Activated CD8-positive, alpha-beta memory T cell treated with anti-CD3 and anti-CD28 coated beads, Interleukin-2, amount 50 U/mL, for 48 hours (primary cell): ENCODE measurements at regions not wholly inside any gene's neighbourhood (a gene's known extent, or its start where the extent isn't known, plus 50 kb on each side); places are given as distances from the start of the nearest gene placed in this dataset.

ENCODE experiments used
- DNase-seq: peaks from one replicate; pipeline ENCODE4 v3.0.0-alpha.2; 2020

DNA sequence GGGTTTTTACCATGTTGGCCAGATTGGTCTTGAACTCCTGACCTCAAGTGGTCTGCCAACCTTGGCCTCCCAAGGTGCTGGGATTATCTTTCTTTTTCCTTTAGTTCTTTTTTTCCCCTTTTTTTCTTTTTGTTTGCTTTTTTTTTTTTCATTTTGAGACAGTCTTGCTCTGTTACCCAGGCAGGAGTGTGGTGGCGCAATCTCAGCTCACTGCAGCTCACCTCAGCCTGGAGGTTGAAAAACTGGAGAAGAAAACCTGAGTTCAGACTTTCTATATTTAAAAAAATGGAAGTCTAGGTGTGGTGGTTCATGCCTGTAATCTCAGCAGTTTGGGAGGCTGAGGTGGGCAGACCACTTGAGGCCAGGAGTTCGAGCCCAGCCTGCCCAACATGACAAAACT lies 181.1 kb upstream of the HS3ST1 start:
- DNase-seq = no peak

DNA sequence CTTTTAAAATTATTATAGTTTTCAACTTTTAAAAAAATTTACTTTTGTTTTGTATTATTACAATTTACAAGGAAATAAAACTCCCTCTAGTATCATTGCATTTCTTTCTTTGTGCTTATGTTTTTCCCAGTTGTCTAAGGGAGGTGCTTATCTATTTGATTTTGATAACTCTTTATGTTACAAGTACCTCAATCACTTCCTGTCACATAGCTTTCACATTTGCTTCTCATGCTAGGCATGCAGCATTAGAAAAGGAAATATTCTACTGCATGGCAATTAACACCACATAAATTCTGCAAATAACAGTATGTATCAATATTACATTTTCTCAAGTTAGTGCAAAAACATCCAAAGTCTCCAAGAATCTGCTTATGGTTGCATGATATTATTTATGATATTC lies 180.3 kb upstream of the HS3ST1 start:
- DNase-seq = no peak

DNA sequence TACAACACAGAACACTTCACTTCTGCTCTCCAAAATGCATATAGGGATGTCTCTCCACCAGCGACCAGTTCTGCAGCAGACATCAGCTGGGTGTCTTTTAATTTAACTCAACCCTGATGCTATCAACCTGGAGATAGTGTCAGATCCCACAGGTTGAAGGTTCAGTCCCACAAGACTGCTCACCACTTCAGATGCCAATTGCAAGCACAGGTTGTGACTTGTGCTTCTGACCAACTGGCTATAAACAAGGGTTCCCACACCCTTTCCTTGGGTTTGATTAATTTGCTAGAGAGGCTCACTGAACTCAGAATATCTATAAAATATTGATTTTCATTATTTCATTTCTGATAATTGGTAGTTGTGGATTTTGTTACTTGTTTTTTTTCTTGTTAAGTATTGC lies 177.4 kb upstream of the HS3ST1 start:
- DNase-seq = no peak

DNA sequence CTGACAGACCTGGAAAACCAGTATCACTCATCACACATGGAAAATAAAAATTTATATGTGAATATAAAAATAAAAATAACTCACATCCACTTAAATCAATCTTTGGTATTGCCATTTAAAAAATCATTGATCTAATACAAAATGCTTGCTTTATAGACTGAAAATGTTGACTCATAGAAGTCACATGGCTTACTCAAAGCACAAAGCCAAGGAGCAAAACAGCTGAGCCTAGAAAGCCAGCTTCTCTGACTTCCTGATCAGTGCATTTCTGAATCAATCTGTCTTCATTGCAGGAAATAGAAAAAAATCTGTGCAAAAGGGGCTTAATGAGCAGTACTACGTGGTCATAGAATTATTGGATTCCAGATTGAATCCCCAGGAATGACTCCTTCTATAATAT lies 176.9 kb upstream of the HS3ST1 start:
- no peak for DNase-seq

DNA sequence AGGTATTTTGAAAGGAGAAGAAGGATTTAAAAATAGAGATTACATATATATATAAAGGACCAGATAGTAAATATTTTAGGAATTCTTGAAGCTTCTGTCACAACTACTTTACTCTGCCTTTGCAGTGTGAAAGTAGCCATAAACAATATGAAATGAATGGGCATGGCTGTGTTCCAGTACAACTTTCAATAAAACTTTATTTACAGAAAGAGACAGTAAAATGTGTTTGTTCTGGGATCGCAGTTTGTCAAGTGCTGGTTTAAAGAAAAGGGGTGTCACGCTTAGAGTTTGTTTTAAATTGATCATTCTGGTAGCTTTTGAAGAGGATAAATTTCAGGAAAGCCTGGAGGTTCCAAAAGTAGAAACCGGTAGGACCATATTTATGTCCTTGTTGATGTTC lies 176.1 kb upstream of the HS3ST1 start:
- DNase-seq = no peak

DNA sequence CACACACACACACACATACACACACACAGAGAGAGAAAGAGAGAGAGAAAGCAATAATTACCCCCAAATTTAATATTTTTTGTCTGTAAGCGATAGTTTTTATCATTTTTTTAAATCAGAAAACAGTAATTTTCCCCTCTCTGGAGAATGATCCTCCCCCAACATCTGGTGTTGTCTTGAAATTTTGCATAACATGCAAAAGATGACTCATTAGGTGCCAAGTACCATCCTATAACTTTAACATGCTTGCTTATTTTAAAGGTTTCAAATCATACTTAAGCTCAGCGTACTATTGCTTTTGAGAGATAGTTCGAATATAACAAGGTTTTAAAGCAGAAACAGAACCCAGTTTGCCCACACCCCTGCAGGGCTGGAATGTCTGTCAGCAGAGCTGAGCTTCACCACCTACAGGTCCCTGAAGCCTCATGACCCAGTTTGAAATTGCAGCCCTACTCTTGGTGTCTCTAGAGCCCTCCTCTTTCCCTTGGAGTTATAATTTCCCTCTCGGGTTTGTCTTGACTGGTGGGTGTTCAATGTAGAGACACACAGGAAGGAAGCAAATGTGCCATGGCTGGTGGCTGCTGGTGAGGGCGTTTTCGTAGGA lies 175.0 kb upstream of the HS3ST1 start:
- DNase-seq = no peak

DNA sequence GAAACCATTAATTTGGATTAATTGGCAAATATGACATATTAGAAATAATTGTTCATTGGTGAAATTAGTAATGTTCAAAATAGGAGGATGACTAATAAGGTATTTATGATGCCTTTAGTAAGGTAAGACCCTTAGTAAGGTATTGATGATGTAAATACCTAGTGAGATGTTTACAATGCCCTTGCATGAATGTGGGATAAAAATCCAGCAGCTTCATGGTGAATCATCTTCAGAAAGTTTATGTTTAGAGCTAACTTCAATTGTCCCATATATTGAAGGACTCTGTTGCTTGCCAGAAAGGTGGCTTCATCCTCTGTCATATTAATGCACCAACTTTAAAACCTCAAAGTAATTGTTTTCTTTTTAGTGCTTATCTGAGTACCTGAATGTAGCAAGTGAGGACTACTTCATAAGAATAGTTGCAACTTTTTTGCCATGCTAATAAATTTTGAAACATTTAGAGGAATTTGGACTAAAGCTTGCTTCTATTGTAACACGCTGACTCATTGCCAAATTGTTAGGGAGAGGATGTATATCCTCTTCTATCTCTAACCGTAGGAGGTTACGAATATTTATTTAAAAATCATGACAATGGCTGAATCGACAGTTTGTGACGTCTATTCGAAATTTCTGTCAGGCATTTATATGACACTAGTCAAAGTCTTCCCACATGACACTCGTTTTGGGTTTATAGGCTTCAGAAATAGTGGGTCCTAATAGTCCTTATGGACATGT lies 174.1 kb upstream of the HS3ST1 start:
- DNase-seq = no peak

DNA sequence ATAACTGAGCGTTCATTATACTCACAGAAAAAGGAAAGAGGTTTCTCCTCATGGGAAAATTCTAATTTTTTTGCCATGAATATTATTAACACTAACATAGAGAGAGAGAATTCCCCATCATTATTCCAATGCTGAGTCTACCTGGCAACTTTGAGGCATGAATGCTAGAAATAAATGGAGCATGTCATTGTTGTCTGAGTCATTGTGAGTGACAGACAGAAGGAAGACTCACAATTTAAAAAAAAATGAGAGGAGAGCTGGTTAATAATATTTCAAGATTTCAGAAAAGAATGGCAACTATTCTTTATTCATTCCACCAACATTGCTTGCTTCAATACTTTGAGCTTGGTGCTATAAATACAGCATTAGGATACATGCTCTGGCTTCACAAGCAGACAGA lies 170.4 kb upstream of the HS3ST1 start:
- DNase-seq = no peak

DNA sequence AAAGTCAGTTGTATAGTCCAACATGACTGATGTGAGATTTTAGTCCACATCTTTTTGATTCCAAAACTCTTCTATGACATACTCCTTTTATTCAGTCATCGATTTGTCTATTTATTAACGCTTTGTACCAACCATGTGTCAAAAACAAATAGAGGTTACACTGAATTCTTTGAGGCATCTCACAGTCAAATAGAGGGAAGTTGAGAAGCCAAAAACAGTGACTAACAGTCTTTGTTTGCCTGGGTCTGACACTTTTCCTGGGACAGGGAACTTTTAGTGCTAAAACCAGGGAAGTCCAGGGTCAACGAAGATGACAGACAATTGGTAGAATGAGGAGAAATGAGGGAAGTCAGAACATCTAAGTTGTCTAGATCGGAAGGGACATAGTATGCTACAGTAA lies 169.9 kb upstream of the HS3ST1 start:
- no peak for DNase-seq

DNA sequence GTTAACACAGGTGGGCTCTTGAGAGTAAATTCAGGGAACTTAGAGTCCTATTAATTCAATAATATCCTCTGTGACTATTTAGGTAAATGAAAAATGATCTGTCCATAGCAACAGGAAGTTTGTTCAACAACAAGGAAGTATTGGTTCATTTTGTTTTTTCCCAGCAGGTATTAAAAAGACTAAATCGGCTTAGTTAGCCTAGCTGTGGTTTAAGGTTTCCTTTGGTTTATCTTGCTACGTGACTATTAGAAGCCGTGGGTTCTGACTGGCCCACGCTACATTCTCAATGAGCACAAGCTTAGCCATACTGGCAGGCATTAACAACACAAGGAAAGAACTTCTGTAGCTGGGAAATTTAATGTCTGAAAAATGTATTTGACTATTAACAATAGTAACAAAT lies 168.8 kb upstream of the HS3ST1 start:
- DNase-seq = no peak

DNA sequence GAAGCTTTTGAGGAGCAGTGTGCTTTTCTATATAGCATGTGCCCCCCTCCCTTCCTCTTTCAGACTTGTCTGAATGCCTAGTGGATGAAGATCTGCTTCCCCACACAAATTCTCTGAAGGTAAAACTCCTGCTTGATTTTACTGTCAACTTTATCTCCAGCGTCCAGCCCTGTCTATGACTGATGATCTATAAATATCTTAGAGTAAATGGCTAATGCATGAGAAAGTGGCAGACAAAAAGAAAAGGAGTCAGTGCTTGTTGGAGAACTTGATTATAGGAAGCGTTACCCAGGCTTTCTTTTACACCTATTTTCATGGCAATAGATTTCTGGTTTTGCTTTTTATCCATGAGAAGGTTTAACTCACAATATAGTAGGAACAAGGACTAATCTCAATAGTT lies 168.3 kb upstream of the HS3ST1 start:
- no peak for DNase-seq

DNA sequence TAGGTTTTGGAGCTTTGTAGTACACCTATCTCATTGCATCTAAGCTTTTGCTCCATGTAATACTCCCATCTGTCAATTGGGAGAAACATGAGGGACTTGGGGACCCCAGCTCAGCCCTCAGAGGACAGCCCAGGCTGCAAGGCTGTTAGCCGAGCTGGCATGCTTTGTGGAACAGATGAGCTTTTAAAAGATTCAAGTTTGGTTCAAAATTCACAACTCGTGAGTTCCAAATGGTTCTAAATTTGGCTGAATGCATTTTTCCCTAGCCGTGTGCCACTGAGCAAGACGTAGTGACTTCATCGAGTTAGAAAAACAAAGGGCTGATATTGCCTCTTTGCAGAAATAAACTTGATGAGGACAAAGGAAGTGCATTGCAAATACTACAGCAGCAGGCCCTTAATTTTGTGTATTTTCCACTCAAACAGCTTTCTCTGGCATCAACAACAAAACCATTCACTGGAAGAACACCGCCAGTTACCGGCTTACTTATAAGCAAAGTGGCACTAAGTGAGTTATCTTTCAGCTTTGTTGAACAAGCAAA lies 165.0 kb upstream of the HS3ST1 start:
- no peak for DNase-seq

DNA sequence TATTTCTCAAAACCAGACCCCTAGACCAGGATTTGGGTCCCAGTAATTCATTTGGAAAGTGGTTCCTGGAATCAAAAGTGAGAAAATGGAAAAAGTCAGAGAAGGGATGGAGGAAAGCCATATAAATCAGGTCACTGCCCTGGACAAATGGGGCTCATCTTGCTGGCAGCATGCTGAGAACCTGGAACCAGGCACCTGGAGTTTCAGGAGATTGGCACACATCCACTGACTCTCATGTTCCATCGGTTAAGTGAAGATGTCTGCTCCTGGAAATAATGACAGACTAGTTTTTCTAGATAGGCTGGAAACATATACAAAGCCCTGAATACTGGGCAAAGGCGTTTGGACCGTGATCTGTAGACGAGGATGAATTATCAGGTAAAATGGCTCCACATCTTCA lies 163.6 kb upstream of the HS3ST1 start:
- DNase-seq = no peak

DNA sequence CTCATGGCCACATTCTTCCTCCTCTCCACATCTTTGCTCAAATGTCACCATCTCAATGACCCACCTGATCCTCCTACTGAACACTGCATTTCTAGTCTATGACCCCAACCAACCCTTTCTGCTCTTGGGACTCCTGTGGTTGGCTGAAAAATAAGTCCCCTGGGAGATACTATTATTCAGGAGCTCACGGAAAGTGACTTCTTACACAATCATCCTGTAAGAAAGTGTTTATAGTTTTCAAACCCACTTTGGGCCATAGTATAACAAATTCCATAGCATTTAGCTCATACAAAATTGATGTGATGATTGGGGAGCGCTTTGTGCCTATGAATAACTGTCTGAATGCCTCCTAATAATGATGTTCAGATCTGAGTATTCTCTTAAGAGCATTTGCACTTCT lies 161.4 kb upstream of the HS3ST1 start:
- no peak for DNase-seq

DNA sequence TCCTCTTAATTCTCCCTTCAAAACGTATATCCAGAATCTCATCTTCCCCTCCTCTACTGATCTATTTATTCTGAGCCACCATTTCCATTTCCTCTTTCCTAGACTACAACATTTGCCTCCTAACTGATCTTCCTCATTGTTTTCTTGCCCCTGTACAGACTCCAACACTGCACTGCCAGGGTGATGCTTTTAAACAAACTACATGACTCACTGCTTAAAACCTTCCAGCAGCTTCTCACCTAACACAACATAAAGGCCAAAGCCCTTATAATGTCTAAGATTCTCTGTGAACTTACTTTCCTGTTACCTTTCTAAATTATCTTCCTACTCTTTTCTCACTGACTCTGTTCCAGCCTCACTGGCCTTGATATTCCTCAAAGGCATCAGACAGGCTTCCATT lies 161.0 kb upstream of the HS3ST1 start:
- no peak for DNase-seq

DNA sequence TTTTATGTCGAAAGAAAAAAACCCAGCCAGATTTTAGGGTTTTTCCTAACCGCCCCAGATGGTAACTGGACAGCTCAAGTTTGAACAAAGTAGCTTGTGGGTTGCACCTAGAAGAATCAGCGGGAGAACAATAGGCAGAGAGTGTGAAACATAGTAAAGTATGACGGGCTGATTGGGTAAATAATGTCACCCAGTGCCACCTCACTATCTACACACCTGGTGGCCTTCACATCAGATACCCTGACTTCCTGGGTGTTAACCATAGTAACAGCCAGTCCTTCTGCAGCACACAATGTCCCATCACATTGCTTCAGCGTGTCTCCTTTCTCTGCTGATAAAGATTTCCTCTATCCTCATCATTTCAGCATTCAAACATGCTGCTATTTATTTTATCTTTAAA lies 159.1 kb upstream of the HS3ST1 start:
- no peak for DNase-seq

DNA sequence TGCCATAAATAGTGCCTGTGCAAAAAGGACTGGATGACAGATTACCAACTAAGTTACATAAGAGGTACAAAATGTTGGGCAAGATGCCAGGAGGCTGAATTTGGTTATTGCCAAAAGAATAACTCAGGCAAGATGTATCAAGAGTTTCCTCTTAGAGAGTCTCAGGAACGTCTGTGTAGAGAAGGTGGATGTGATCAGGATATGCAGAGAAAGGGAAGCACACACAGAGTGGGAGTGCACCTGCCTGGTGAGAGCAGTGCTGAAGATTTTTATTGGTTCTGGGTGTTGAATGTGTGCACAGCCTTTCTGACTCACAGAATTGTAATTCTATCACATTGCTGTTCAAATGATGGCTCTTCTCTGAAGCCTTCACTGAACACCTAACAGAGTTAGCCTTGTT lies 156.8 kb upstream of the HS3ST1 start:
- no peak for DNase-seq

DNA sequence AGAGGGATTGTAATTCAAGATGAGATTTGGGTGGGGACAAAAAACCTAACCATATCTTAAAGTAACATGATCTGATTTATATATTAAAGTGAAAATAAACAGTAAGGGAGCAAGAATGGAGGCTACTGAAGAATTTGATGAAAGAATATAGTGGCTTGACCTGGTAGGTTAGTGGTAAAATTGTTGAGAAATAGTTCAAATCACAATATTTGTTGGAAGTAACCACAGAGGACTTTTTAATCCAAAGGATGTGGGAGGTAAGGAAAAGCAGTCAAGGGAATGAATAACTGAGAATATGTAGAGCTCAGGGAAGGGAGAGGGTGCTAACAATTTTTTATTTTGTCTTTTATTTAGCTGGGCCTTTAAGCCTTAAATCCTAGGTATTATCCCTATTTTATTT lies 139.8 kb upstream of the HS3ST1 start:
- DNase-seq = no peak

DNA sequence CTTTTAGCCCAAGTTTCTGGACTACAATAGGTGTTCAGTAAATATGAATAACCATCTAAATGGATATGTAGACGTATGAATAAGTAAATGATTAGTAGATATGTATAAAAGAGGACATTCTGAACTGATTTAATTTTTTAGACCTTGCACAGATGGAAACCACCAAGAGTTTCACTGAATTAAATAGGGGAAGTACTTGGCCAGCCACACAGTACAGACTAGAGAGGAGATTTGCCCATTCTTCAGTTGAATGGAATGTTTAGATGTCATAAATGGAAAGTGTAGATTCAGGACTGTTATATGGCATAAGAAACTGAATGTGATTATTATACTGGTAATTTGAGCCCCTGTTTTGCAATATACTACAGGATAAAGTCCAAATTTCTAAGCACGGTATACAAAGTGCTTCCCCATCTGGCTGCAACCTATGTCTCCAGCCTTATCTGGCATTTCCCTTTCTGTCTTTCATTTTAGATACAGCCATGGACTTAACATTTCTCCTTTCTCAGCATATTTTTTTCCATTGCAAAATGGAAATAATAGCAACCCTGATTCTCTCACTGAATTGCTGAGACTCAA lies 137.8 kb upstream of the HS3ST1 start:
- DNase-seq = no peak

DNA sequence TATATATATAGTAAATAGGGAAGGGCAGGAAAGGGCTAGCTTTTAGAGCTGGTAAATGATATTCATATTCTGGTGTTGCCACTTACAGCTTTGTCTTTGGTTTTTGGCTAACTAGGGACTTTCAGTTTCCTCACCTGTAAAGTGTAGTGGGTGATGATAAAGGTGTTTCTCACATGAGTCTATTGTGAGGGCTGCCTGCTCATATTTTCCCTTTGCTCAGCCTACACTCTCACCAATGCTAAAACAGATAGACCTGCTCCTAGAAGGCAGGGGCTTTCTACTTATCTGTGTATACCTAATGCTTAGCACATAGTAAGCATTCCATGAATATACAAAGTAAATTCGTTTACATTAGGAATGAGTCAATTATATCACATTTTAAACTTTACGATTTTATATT lies 137.2 kb upstream of the HS3ST1 start:
- no peak for DNase-seq

DNA sequence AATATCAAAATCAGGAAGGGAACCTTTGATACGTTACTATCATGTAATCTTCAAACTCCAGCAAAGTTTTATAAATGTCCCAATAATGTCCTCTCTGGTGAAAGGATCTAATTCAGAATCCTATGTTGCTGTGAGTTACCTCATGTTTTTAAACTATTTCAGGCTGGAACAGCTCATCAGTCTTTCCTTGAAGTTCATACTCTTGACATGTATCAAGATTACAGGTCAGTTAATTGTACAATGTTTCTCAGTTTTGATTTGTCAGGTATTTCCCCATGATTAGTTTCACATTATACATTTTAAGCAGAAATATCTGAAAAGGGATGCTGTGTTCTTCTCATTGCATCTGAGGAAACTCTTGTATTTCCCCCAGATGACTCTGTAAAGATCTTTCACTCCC lies 136.5 kb upstream of the HS3ST1 start:
- no peak for DNase-seq

DNA sequence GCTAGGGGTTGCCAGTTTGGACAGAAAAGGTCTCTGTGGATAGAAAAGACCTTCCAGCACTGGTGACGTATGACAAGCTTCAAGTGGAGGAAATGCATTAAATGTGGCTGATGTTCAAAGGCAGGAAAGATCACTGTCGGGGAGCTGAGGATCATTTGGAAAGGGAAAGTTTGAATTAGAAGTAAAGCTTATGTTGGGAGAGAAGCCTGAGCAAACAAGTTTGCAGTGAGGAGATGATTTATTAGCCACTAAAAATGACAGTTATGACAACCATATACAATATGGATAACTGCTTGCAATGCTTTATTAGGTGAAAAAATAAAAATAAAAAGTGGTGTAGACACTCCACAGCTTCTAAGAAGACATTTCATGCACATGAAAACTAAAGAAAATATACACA lies 135.3 kb upstream of the HS3ST1 start:
- no peak for DNase-seq

DNA sequence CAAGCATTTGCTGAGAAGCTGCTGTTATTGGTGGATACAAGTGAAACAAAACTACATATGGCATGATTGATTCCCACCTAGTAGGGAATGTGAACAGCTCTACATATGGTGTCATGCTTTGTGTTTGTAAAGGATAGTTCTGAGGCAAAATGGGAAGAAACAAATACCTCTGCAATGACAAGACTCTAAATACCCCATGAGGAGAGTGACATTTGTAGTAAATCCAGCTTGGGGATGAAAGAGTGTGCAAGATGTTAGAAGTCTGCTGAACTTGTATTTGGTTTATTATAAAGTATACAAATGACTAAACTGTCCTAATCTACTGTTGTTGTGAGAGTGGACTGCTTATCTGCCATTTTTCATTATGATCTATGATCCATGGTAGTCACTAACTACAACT lies 120.8 kb upstream of the HS3ST1 start:
- DNase-seq = no peak

DNA sequence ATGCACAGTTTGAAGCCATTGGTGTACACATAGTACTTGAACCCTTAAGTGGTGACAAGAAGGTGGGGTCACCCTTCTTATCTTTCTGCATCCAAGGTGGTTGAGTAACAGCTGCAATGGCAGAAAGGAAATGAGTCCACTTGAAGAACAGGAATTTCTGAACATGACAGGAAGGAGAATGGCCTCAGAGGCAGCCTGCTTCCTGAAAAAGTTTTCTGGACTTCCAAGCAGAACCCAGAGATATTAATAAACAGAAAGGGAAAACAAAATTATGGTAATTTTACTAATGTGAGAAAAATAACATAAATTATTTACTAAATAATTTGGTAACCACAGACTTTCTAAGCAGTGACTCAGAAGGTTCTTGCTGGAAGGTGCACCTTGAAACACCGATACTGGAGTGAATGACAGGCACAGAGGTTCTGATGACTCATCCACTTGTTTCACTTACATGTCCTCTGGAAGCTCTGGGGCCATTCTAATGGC lies 119.9 kb upstream of the HS3ST1 start:
- DNase-seq = no peak
